Neural progenitor cell (in vitro differentiated cells): ENCODE measurements at regions not wholly inside any gene's neighbourhood (a gene's known extent, or its start where the extent isn't known, plus 50 kb on each side); places are given as distances from the start of the nearest gene placed in this dataset.

Source experiments
- CTCF ChIP-seq: fragments of 200-600 bp; sonication (generic); IDR thresholded peaks from 2 replicates; pipeline ENCODE4 v1.5.1; 2017; ENCODE audit warnings: antibody characterized with exemption, mild to moderate bottlenecking
- EZH2 ChIP-seq: fragments of 200-600 bp; sonication (generic); IDR thresholded peaks from 2 replicates; pipeline ENCODE4 v1.6.1; 2017; ENCODE audit warnings: antibody characterized with exemption, mild to moderate bottlenecking, moderate library complexity
- EZH2phosphoT487 ChIP-seq: fragments of 200-600 bp; sonication (generic); IDR thresholded peaks from 2 replicates; pipeline ENCODE4 v1.6.1; 2017; ENCODE audit warnings: antibody characterized with exemption

GRCh38 chr22:33162196-33162595 is 104.0 kb upstream of the SYN3 start:
- TF ChIP-seq CTCF (no peak), EZH2 (no peak), EZH2phosphoT487 (no peak)
